Right lobe of liver (tissue), 6 donors: ENCODE measurements at regions not wholly inside any gene's neighbourhood (a gene's known extent, or its start where the extent isn't known, plus 50 kb on each side); places are given as distances from the start of the nearest gene placed in this dataset.

Experiments used
- ATAC-seq, 4 donors: fragments of 200-7000 bp; cut with Tn5 transposase; one replicate each; pipeline ENCODE4 v1.9.1; 2020; ENCODE audit warnings: mild to moderate bottlenecking in 4 of 4, moderate library complexity in 4 of 4
- DNase-seq, 3 donors: peaks; one replicate each; pipeline ENCODE4 v3.0.0-alpha.2; 2020
- H3K27ac ChIP-seq, 3 donors: fragments of 200-600 bp; one replicate each; pipeline ENCODE4 v1.8.0; 2022
- H3K27me3 ChIP-seq, 2 donors: fragments of 200-600 bp; one replicate each; pipeline ENCODE4 v1.8.0; 2022
- H3K36me3 ChIP-seq, 4 donors: fragments of 200-600 bp; sonication (generic) in 1 of 4; one replicate each; pipeline versions ENCODE4 v1.5.1 to v1.8.0; 2017 to 2022; ENCODE audit warnings: control low read depth in 1 of 4
- H3K4me1 ChIP-seq, 4 donors: fragments of 200-600 bp; sonication (generic) in 1 of 4; one replicate each; pipeline versions ENCODE4 v1.5.1 to v1.8.0; 2017 to 2022; ENCODE audit warnings: control low read depth in 1 of 4
- H3K4me3 ChIP-seq, 3 donors: fragments of 200-600 bp; one replicate each; pipeline ENCODE4 v1.8.0; 2022
- H3K9me3 ChIP-seq, 4 donors: fragments of 200-600 bp; sonication (generic) in 1 of 4; one replicate each; pipeline versions ENCODE4 v1.5.1 to v1.8.0; 2017 to 2022; ENCODE audit warnings: control low read depth in 1 of 4
- POLR2A ChIP-seq: fragments of 450-650 bp; IDR thresholded peaks from one replicate; pipeline ENCODE4 v1.6.1; 2017; ENCODE audit warnings: antibody characterized with exemption, mild to moderate bottlenecking
- WGBS: methylation state at CpG from one replicate; pipeline ENCODE4 v1.1.6; 2018; ENCODE audit warnings: low coverage, low lambda C conversion rate; ENCODE audit not compliant: insufficient coverage; ENCODE audit errors: missing lambda C conversion rate; 5-methylcytosine and 5-hydroxymethylcytosine counted together
- intact Hi-C, 2 donors: fragments of 100-400 bp; cut with DNase I; formaldehyde crosslinking; loops; one replicate each; pipeline versions ENCODE4 v1.11.2 to v1.14.1; 2022
- TF ChIP-seq, protein P1 (sequence below), 4 donors: fragments of 200-600 bp in 3 of 4; fragments of 450-650 bp in 1 of 4; IDR thresholded peaks; one replicate each; pipeline versions ENCODE4 v1.5.1 to v1.8.0; 2016 to 2022; ENCODE audit warnings: antibody characterized with exemption in 4 of 4, mild to moderate bottlenecking in 2 of 4
- donor health status: DM: no; HTN: yes; CAD: no.
- donor health status: DM: no; HTN: no; CAD: no.
- donor health status: DM: no; HTN: no; CAD: no.
- donor health status: DM: no; HTN: yes; CAD: no.
- donor health status: DM: no; HTN: yes; CAD: no.

DNA sequence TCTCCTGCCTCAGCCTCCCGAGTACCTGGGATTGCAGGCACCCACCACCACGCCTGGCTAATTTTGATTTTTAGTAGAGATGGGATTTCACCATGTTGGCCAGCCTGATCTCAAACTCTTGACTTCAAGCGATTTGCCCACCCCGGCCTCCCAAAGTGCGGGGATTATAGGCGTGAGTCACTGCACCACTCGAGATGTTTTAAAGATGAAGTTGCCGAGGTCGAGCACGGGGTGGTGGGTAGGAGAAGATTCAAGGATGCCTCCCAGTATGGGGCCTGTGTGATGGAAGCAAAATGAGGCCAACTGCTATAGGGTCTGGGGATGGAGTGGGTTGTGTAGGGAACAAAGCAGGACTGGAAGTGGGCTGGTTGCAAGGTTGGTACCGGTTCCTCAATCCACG, 245.2 kb downstream of the MN1 start:
- H3K4me3 ChIP-seq, result no peak overlapping the region
- H3K9me3 ChIP-seq, result no peaks in the 10 kb centered on the region
- H3K27me3 ChIP-seq, result no peaks in the 10 kb centered on the region
- no peaks in the 10 kb centered on the region for H3K36me3 ChIP-seq
- H3K4me1 ChIP-seq, result no peaks in the 10 kb centered on the region
- ATAC-seq (no peak), DNase-seq (no peak)
- 69% methylated on average over 6 of the region's 12 CpGs for WGBS
- TF ChIP-seq, protein P1, sequence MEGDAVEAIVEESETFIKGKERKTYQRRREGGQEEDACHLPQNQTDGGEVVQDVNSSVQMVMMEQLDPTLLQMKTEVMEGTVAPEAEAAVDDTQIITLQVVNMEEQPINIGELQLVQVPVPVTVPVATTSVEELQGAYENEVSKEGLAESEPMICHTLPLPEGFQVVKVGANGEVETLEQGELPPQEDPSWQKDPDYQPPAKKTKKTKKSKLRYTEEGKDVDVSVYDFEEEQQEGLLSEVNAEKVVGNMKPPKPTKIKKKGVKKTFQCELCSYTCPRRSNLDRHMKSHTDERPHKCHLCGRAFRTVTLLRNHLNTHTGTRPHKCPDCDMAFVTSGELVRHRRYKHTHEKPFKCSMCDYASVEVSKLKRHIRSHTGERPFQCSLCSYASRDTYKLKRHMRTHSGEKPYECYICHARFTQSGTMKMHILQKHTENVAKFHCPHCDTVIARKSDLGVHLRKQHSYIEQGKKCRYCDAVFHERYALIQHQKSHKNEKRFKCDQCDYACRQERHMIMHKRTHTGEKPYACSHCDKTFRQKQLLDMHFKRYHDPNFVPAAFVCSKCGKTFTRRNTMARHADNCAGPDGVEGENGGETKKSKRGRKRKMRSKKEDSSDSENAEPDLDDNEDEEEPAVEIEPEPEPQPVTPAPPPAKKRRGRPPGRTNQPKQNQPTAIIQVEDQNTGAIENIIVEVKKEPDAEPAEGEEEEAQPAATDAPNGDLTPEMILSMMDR (IDR thresholded peaks at IDR 0.05), result no peak
- no peak for TF ChIP-seq POLR2A
- H3K27ac ChIP-seq, result no peak overlapping the region
- intact Hi-C loops, result no loop called here

DNA sequence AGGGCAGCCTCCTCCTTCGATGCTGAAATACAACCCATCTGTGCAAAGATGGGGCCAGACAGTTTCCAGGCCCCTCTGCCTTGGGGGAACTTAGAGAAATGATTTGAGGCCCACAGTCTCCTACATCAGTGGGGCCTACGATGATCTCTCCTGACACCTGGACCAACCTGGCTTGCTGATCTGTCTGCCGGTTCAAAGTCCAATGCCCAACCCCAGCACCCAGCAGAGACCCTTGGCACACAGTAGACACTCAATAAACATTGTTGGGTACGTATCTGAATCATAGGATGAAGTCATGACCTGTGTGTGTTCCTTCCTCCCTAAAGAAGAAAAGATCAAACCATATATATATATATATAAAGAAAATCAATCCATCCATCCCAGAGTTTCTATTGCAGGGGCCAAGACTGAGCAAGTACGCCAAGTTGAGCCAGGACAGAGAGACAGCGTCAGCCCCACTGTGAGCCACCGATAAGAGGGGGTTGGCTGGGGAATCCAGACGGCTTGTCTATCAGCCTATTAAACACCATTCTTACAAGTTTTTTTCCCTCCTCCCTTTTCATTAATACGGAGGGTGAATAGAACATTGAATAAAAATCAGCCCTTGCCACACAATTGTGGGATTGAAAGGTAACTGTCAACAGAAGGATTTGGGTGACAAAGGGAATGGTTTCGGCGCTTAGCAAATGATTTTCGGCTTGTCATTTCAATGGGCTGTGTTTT, 244.1 kb downstream of the MN1 start:
- 44% methylated on average over 12 of the region's 12 CpGs for WGBS

DNA sequence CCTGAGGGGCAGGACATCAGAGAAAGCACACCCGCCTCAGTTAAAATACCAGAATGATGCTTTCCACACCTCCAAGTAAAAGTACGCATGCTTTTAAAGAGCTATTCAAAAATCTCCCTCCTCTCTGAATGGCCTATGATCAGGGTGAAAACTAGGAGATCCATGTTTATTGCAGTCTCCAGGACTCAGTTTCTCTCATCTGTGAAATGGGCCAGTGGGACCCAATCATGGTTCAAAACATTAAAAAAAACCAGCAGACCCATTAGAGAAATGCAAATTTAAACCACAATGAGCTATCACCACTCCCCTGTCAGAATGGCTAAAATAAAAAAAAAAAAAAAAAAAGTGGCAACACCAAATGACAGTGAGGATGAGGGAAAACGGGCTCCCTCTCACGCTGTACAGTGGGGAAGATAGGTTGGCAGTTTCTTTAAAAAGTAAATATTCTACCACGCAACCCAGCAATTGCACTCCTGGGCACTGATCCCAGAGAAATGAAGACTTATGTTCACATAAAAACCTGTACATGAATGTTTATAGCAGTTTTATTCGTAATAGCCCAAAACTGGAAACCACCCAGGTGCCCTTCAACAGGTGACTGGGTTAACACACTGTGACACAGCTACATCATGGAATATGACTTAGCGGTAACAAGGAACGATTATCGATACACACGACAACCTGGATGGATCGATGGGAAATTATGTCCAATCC, 242.7 kb downstream of the MN1 start:
- WGBS, result 86% methylated on average over 10 of the region's 11 CpGs
- H3K4me1 ChIP-seq, result no peaks in the 10 kb centered on the region
- intact Hi-C loops, result no loop called here
- H3K9me3 ChIP-seq, result no peaks in the 10 kb centered on the region
- H3K36me3 ChIP-seq, result no peaks in the 10 kb centered on the region
- H3K27me3 ChIP-seq, result no peaks in the 10 kb centered on the region
- no peak overlapping the region for H3K27ac ChIP-seq
- no peak overlapping the region for H3K4me3 ChIP-seq
- no peak for ATAC-seq
- no peak for TF ChIP-seq POLR2A
- TF ChIP-seq, protein P1 (IDR thresholded peaks at IDR 0.05), result no peak
- no peak for DNase-seq

More for the DNA sequence above, 244.1 kb downstream of the MN1 start:
- Histone ChIP-seq H3K9me3 (no peaks in the 10 kb centered on the region), H3K27ac (no peak overlapping the region), H3K4me3 (no peak overlapping the region), H3K4me1 (no peaks in the 10 kb centered on the region), H3K27me3 (no peaks in the 10 kb centered on the region), H3K36me3 (no peaks in the 10 kb centered on the region)
- DNase-seq (no peak), ATAC-seq (peak in 1 of 4 donors; percentile 25)
- intact Hi-C loops, result no loop called here
- no peak for TF ChIP-seq POLR2A
- TF ChIP-seq, protein P1 (IDR thresholded peaks at IDR 0.05), result no peak

DNA sequence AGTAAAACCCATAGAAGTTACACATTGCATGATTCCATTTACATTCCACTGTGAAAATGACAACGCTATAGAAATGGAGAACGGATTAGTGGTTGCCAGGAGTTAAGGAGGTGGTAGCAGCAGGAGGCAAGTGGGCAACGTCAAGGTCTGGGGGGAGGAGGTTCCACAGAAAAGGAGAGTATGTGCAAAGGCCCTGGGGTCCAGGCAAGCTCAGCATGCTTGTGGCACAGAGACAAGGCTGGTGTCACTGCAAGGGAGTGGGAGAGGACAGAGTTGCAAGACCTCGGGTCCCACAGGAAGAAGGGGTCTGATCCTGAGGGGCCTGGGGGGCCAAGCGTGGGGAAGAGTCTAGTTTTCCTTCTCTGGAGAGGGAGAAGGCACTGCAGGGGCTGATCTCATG, 240.8 kb downstream of the MN1 start:
- H3K36me3 ChIP-seq, result no peaks in the 10 kb centered on the region
- intact Hi-C loops, result no loop called here
- H3K4me3 ChIP-seq, result no peak overlapping the region
- DNase-seq (no peak), ATAC-seq (no peak)
- H3K4me1 ChIP-seq, result no peaks in the 10 kb centered on the region
- no peaks in the 10 kb centered on the region for H3K27me3 ChIP-seq
- no peak for TF ChIP-seq POLR2A
- TF ChIP-seq, protein P1 (IDR thresholded peaks at IDR 0.05), result no peak
- WGBS, result 64% methylated on average over 3 of the region's 5 CpGs
- no peaks in the 10 kb centered on the region for H3K9me3 ChIP-seq
- H3K27ac ChIP-seq, result no peak overlapping the region
